ENCODE measurements at regions not wholly inside any gene's neighbourhood (a gene's known extent, or its start where the extent isn't known, plus 50 kb on each side); places are given as distances from the start of the nearest gene placed in this dataset.

DNA sequence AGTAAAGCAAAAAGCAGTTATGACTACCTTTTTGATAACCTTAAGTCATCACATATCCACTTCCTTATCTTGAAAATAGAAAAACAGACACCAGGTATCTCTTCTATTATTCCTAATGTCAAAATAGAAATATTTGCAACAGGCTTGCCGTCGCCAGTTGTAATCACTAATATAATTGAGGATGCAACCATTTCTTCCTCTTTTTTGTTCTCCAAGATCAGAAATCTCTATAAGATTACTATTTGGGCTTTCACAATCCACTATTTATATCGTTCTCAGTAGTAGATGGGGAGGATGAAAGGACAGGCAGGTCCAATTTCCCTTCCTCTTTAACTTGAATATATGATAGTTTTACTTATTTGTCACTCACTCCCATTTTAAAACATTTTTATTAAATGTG, 130.2 kb upstream of the HMGA2 start:
- Mint-ChIP-seq H3K4me1 (peaks cover 28% of the 10 kb centered on the region), H3K27me3 (ENCODE audit: low read depth, poor library complexity) (no peaks in the 10 kb centered on the region), H3K4me3 (no peak overlapping the region), H3K9me3 (peaks cover 11% of the 10 kb centered on the region), H3K27ac (no peak overlapping the region), H3K36me3 (ENCODE audit: low read depth) (peaks cover 11% of the 10 kb centered on the region)
- DNase-seq: no peak
- TF ChIP-seq, protein P1, sequence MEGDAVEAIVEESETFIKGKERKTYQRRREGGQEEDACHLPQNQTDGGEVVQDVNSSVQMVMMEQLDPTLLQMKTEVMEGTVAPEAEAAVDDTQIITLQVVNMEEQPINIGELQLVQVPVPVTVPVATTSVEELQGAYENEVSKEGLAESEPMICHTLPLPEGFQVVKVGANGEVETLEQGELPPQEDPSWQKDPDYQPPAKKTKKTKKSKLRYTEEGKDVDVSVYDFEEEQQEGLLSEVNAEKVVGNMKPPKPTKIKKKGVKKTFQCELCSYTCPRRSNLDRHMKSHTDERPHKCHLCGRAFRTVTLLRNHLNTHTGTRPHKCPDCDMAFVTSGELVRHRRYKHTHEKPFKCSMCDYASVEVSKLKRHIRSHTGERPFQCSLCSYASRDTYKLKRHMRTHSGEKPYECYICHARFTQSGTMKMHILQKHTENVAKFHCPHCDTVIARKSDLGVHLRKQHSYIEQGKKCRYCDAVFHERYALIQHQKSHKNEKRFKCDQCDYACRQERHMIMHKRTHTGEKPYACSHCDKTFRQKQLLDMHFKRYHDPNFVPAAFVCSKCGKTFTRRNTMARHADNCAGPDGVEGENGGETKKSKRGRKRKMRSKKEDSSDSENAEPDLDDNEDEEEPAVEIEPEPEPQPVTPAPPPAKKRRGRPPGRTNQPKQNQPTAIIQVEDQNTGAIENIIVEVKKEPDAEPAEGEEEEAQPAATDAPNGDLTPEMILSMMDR (IDR thresholded peaks at IDR 0.05): no peak

DNA sequence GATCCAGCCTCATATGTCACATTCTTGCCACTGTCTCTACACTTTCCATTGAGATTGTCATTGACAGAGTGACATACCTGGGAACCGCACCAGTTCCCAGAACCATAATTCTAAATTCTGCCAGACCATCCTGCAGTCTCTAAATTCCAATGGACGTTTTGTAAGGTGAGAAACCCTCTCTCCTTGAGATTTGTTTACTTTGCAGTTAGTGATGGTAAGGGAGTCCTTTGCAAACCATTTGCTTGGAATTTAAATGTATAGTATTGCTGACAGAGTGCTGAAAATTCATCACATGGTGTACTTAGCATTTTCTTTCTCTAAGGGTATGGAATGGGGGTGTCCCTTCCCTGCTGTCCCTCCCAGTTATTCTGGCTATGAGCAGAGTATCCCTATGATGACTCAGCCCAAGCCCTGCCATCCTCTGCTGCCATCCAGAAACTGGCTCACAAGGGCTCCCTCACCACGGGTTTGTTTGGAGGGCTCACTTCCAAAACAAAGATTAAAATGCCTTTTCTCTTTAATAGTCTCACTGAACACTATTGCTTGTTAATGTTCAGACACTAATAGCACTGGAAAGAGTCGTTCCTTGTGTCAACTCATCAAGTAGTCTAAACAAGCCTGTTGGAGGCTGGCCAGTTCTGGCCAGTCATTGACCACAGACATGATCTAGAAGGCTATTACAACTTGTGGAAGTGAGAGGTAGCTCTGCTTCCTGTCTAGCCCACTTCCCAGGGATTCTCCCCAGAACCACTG, 129.0 kb upstream of the HMGA2 start:
- Mint-ChIP-seq H3K9me3 (peaks cover 13% of the 10 kb centered on the region), H3K4me1 (peaks cover 30% of the 10 kb centered on the region), H3K36me3 (ENCODE audit: low read depth) (peaks cover 13% of the 10 kb centered on the region), H3K4me3 (no peak overlapping the region), H3K27me3 (ENCODE audit: low read depth, poor library complexity) (no peaks in the 10 kb centered on the region), H3K27ac (peak overlapping the region; percentile 78)
- DNase-seq: no peak
- TF ChIP-seq, protein P1 (IDR thresholded peaks at IDR 0.05): no peak

DNA sequence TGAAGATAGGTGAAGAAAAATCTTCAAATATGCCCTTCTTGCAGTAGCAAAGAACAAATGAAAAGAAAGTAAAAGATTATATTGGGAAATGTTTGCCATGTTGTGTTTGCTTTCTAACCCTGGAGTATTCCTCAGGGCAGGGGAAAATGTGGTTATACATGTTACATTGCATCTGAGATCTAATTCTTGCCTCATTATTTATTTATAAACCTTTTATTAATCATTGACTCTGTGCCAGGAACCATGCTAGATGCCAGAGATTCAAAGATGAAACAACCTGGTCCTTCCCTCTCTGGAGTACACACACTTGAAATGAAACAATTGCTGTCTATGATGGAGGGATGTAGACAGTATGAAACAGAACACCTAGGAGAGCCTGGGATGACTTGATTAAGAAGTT, 128.1 kb upstream of the HMGA2 start:
- TF ChIP-seq, protein P1 (IDR thresholded peaks at IDR 0.05): no peak
- Mint-ChIP-seq H3K36me3 (ENCODE audit: low read depth) (peaks cover 13% of the 10 kb centered on the region), H3K27ac (peak overlapping the region; percentile 78), H3K4me3 (no peak overlapping the region), H3K9me3 (peaks cover 17% of the 10 kb centered on the region), H3K27me3 (ENCODE audit: low read depth, poor library complexity) (no peaks in the 10 kb centered on the region), H3K4me1 (peaks cover 30% of the 10 kb centered on the region)
- DNase-seq: no peak

DNA sequence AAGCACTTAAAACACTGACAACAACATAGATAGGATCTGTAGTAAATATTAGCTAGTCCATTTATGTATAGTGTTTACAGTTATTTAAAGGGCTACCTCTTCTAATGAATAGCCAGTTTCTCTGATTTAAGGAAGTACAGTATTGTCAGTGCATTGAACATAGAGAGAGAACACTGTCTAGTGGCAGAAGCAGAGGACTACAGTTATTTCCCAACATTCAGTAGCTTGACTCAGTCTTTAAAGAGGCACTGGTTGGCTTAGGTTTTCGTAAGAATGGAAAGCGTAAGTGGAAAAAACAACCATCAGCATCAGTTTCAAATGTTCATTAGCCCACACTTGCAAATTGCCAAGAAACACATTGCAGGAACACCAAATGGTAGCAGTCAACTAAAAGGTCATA, 125.0 kb upstream of the HMGA2 start:
- DNase-seq: no peak
- peaks cover 25% of the 10 kb centered on the region for H3K36me3 Mint-ChIP-seq (ENCODE audit: low read depth)
- H3K27me3 Mint-ChIP-seq (ENCODE audit: low read depth, poor library complexity): no peaks in the 10 kb centered on the region
- H3K4me1 Mint-ChIP-seq: peaks cover 29% of the 10 kb centered on the region
- H3K27ac Mint-ChIP-seq: no peak overlapping the region
- no peak overlapping the region for H3K4me3 Mint-ChIP-seq
- peaks cover 44% of the 10 kb centered on the region for H3K9me3 Mint-ChIP-seq
- TF ChIP-seq, protein P1 (IDR thresholded peaks at IDR 0.05): no peak

DNA sequence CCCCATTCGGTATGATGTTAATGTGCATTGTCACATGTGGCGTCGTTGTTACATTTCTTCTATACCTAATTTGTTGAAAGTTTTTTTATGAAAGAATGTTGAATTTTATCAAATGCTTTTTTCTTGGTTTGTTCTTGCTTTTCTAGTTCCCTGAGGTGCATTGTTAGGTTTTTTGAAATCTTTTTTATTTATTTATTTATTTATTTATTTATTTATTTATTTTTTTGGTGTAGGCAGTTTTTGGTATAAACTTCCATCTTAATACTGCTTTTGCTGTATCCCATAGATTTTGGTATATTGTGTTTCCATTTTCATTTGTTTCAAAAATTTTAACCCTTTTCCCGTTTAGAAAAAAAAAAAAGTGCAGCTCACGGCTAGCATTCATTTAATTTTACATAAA, 121.1 kb upstream of the HMGA2 start:
- no peak overlapping the region for H3K4me3 Mint-ChIP-seq
- H3K27ac Mint-ChIP-seq: no peak overlapping the region
- DNase-seq: no peak
- peaks cover 4% of the 10 kb centered on the region for H3K4me1 Mint-ChIP-seq
- TF ChIP-seq, protein P1 (IDR thresholded peaks at IDR 0.05): no peak
- peaks cover 73% of the 10 kb centered on the region for H3K9me3 Mint-ChIP-seq
- H3K36me3 Mint-ChIP-seq (ENCODE audit: low read depth): peaks cover 47% of the 10 kb centered on the region
- H3K27me3 Mint-ChIP-seq (ENCODE audit: low read depth, poor library complexity): no peaks in the 10 kb centered on the region

DNA sequence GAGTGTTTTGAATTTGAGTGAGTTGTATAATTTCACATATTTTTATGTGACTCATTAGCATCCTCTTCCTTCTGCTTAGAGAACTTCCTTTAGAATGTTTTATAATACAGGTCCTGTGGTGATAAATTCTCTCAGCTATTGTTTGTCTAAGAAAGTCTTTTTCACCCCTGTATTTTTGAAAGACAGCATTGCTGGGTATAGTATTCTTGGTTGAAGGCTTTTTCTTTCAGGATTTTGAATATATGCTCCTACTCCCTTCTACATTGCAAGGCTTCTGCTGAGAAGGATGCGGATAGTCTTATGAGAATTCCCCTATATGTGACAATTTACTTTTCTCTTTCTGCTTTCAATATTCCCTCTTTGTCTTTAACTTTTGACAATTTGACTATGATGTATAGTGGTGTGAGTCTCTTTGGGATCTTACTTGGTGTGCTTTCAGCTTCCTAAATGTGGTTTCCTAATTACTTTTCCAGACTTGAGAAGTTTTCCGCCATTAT, 118.9 kb upstream of the HMGA2 start:
- Mint-ChIP-seq H3K27me3 (ENCODE audit: low read depth, poor library complexity) (no peaks in the 10 kb centered on the region), H3K36me3 (ENCODE audit: low read depth) (peaks cover 42% of the 10 kb centered on the region), H3K27ac (no peak overlapping the region), H3K9me3 (peaks cover 64% of the 10 kb centered on the region), H3K4me3 (no peak overlapping the region), H3K4me1 (peaks cover 8% of the 10 kb centered on the region)
- TF ChIP-seq, protein P1 (IDR thresholded peaks at IDR 0.05): no peak
- DNase-seq: no peak

All from nephron progenitor cell (in vitro differentiated cells).